ENCODE measurements at regions not wholly inside any gene's neighbourhood (a gene's known extent, or its start where the extent isn't known, plus 50 kb on each side); places are given as distances from the start of the nearest gene placed in this dataset.

- no peak for DNase-seq
Measured at GRCh38 chr15:46120713-46121112, 485.9 kb downstream of the SQOR start.

GRCh38 chr15:46121441-46121840, 486.6 kb downstream of the SQOR start:
- DNase-seq, result no peak

- no peak for DNase-seq
Measured at GRCh38 chr15:46126581-46126980, 491.8 kb downstream of the SQOR start.

- no peak for DNase-seq
Measured at GRCh38 chr15:46127361-46127874, 492.6 kb downstream of the SQOR start.

GRCh38 chr15:46129145-46129544, 494.3 kb downstream of the SQOR start:
- no peak for DNase-seq

- DNase-seq, result no peak
Measured at GRCh38 chr15:46131876-46132275, 497.0 kb downstream of the SQOR start.

GRCh38 chr15:46137443-46137842, 502.6 kb downstream of the SQOR start:
- no peak for DNase-seq

- no peak for DNase-seq
Measured at GRCh38 chr15:46146002-46146401, 511.2 kb downstream of the SQOR start.

- DNase-seq, result no peak
Measured at GRCh38 chr15:46146915-46147314, 512.1 kb downstream of the SQOR start.

GRCh38 chr15:46151786-46152185, 517.0 kb downstream of the SQOR start:
- DNase-seq, result no peak

- DNase-seq, result no peak
Measured at GRCh38 chr15:46166750-46167149, 531.9 kb downstream of the SQOR start.

- no peak for DNase-seq
Measured at GRCh38 chr15:46170326-46170725, 535.5 kb downstream of the SQOR start.

- DNase-seq, result no peak
Measured at GRCh38 chr15:46174122-46174521, 539.3 kb downstream of the SQOR start.

- no peak for DNase-seq
Measured at GRCh38 chr15:46177219-46177618, 542.4 kb downstream of the SQOR start.

GRCh38 chr15:46178138-46178537, 543.3 kb downstream of the SQOR start:
- no peak for DNase-seq

GRCh38 chr15:46207341-46207740, 572.5 kb downstream of the SQOR start:
- no peak for DNase-seq

GRCh38 chr15:46213551-46213950, 578.7 kb downstream of the SQOR start:
- no peak for DNase-seq

- no peak for DNase-seq
Measured at GRCh38 chr15:46222826-46223225, 588.0 kb downstream of the SQOR start.

- DNase-seq, result no peak
Measured at GRCh38 chr15:46229263-46229662, 594.4 kb downstream of the SQOR start.

- no peak for DNase-seq
Measured at GRCh38 chr15:46231786-46232185, 597.0 kb downstream of the SQOR start.

GRCh38 chr15:46232471-46232870, 597.6 kb downstream of the SQOR start:
- DNase-seq, result no peak

- DNase-seq, result no peak
Measured at GRCh38 chr15:46242935-46243334, 608.1 kb downstream of the SQOR start.

- DNase-seq, result no peak
Measured at GRCh38 chr15:46251903-46252302, 617.1 kb downstream of the SQOR start.

GRCh38 chr15:46258056-46258455, 623.2 kb downstream of the SQOR start:
- no peak for DNase-seq

- DNase-seq, result no peak
Measured at GRCh38 chr15:46260937-46261336, 626.1 kb downstream of the SQOR start.

Measured in activated CD4-positive, alpha-beta T cell treated with anti-CD3 and anti-CD28 coated beads for 1 hour (primary cell).